ENCODE measurements at regions not wholly inside any gene's neighbourhood (a gene's known extent, or its start where the extent isn't known, plus 50 kb on each side); places are given as distances from the start of the nearest gene placed in this dataset.

GRCh38 chr10:78938695-78939672, 129.8 kb upstream of the ZMIZ1 start:
- no peak for DNase-seq

GRCh38 chr10:78942091-78942501, 126.7 kb upstream of the ZMIZ1 start:
- DNase-seq, result no peak

DNA sequence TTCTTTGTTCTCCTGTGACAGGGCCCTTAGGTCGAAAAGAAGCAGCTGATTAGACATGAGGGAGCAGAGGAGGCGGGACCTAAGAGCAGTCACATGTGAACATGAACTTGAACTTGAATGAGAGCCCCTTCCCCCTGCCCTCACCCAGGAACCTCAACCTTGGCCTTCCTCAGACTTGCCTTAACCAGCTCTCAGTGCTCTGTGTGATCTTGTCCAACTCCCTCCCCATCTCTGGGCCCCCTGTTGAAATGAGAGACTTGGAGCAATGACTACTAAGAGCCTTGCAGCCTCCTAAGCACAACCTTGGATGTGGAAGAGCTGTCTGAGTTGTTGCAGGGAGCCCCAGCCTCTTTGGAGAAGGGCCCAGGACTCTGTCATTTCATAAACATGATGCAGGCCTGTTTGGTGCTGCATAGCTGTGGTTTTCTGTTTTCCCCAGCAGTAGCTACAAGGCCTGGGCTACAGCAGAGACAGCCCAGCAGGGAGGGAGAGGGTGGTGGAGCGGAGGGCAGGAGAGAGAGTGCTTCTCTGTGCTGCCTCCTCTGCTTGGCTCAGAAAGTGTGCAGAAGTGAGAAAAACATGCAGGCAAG, 123.9 kb upstream of the ZMIZ1 start:
- DNase-seq, result no peak

DNA sequence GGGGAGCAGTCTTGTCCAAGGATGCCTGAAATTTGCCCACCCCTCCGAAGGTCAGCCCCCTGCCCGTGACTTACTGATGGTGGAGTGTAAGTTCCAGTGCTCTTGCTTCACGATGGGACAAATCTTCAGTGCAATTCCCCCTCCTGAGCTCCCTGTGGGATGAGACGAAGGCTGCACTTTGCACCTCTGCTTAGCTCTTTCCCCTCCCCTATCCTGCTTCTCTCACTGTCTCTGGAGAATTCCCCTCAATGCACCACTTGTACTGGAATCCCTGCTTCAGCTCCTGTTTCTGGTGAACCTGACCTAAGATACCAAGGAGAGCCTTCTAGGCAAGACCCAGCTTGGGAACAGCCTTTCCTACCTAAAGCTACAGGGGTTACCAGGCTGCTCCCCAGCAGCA, 122.9 kb upstream of the ZMIZ1 start:
- DNase-seq, result no peak

GRCh38 chr10:78947226-78947625, 121.5 kb upstream of the ZMIZ1 start:
- no peak for DNase-seq

- DNase-seq, result no peak
Measured at GRCh38 chr10:78947733-78948132, 121.0 kb upstream of the ZMIZ1 start.

- no peak for DNase-seq
Measured at GRCh38 chr10:78948621-78949030, 120.1 kb upstream of the ZMIZ1 start.

GRCh38 chr10:78950656-78951587, 117.8 kb upstream of the ZMIZ1 start:
- DNase-seq, result no peak

GRCh38 chr10:78952030-78952429, 116.7 kb upstream of the ZMIZ1 start:
- peak; percentile 31 for DNase-seq

GRCh38 chr10:78952686-78953085, 116.1 kb upstream of the ZMIZ1 start:
- DNase-seq, result no peak

DNA sequence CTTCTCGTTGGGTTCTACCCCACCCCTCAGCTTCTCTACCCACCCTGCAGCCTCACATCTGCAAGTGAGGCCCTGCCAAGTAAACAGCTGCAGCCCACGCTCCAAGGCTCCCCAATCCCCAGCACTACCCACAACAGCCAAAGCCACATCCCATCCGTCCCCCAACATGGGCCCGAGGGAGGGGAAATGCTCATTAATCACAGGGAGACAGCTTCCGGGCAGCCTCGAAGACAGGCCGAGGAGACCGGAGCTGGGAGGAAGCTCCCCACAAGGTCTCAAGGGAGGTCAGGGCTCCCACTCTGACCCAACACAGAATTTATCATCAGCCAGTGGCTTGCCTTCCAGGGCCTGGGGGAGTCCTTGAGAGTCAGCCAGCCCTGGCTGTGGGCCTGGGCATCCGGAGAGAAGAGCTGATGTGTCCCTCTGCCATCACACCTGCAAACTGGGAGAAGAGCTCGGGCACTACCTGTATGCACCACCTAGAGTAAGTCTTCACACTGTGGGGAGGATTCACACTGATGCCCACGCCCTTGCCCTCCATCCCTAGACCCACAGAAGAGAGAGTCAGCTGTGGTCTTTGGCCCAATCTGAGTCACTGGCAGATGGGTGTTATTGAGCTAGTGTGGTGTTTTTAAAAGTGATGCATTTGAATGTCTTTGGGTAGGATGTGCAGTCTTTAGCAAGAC, 115.5 kb upstream of the ZMIZ1 start:
- no peak for DNase-seq

DNA sequence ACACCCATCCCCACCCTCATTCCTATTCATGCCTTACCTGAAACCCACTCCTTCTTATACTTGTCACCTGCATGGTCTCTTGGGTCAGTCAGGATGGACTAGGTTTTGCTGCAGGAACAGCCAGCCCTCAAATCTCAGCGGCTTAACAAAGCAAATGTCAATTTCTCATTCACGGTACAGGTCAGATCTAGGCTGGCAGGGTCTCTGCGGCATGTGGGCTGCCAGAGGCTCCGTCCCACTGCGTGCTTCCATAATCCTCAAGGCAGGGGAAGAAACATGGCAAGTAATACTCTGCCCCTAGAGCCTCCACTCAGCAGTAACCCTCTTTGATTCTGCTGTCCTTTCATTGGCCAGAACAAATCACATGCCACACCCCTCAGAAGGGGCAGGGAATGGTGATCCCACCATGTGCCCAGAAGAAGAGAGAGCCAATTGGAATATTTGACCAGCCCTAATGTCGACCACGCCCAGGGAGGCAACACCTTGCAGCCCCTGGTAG, 114.9 kb upstream of the ZMIZ1 start:
- DNase-seq, result no peak

DNA sequence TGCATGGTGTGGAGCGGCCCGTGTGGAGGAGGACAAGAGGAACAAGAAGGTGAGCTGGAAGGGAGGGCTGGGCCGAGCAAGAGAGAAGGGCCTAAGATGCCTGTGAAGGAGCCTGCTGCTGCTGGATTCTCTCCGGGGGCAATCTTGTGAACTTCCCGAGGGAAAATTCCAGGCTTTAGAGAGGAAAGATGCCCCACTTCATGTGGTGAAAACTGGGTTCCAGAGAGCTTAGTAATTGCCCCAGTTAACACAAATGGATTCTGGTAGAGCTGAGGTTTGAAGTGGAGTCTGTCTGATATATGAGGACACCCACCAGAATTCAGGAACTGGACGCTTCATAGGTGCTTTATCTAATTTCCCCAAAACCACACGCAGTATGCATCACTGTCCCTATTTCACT, 114.1 kb upstream of the ZMIZ1 start:
- DNase-seq, result no peak

DNA sequence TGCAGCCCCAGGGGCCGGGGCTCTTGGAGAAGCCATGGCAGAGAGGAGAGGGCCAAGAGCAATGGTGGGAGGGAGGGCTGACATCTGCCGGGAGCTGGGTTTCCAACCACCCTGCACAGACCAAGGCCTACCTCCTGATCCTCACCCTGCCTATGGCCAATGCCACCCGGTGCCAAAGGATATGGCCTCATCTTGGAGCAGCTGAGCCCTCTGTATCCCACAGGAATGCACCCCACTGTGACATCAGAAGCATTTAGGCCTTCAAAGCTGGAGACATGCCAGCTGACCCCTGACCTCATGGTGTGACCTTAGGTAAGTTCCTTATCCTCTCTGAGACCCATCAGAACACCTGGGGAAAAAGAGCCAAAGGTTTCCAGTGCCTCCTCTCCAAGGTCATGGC, 113.6 kb upstream of the ZMIZ1 start:
- DNase-seq, result no peak

- DNase-seq, result no peak
Measured at GRCh38 chr10:78956391-78956790, 112.4 kb upstream of the ZMIZ1 start.

DNA sequence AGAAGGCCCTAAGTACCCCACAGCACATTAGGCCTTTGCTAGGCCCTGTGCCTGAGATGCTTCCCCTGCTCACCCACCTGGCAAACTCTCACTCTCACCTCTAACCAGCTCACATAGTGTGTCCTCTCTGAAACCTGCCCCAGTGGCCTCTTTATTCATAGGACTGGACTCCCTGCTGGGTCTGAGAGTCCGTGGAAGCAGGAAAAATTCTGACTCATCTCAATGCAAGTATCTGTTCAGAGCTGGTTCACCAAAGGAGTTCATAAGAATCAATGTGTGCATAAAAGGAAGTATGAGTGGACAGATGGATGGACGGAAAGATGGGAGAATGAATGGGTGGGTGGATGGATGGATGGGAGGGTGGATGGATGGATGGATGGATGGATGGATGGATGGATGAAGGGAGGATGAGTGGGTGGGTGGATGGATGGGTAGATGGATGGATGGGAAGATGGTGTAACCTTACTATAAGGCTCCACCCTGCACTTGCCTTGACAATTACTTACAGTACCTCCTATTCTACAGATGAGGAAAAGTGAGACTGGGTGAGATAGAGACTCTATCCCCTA, 111.2 kb upstream of the ZMIZ1 start:
- no peak for DNase-seq

GRCh38 chr10:78959217-78959923, 109.4 kb upstream of the ZMIZ1 start:
- DNase-seq, result no peak

GRCh38 chr10:78959924-78960285, 108.9 kb upstream of the ZMIZ1 start:
- DNase-seq, result no peak

DNA sequence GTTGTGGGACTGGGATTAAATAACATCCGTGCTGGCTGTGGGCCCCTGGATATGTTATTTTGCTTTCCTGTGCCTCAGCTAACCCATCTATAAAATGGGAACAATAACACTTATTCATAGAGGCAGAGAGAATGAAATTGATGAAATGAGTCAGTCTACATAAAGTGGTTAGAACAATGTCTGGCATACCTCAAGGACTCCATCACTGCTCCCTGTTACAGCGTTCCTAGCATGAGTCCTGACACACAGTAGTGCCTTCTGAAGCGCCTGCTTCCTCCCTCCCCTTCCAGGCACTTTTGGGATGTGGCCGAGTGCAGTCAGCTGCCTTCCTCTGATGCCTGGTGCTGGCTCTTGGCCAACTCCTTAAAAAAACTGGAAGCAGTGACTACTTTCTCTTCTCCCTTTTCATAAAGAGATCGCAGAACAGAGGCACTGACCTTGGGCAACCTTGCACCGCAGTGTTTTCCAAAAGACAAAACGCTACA, 108.4 kb upstream of the ZMIZ1 start:
- no peak for DNase-seq

- no peak for DNase-seq
Measured at GRCh38 chr10:78961760-78962159, 107.0 kb upstream of the ZMIZ1 start.

All from NCI-H774 (cell line).